Left lung (tissue), 4 donors: ENCODE measurements at regions not wholly inside any gene's neighbourhood (a gene's known extent, or its start where the extent isn't known, plus 50 kb on each side); places are given as distances from the start of the nearest gene placed in this dataset.
"Not testable (repeated sequence)": the region's sequence is repeated elsewhere in the genome, so short reads cannot be mapped to it uniquely, and the experiment has no call there.

ENCODE experiments used
- ATAC-seq: fragments of 200-7000 bp; cut with Tn5 transposase; one replicate; pipeline ENCODE4 v1.9.1; 2020; ENCODE audit warnings: moderate library complexity
- DNase-seq, 4 donors: peaks; one replicate each; pipeline ENCODE4 v3.0.0-alpha.2; 2013 to 2020
- H3K27ac ChIP-seq, 2 donors: fragments of 200-600 bp; sonication (generic) in 1 of 2; one replicate each; pipeline versions ENCODE4 v1.5.0 to v1.8.0; 2020 to 2021
- H3K27me3 ChIP-seq, 2 donors: fragments of 200-600 bp; sonication (generic) in 1 of 2; one replicate each; pipeline versions ENCODE4 v1.5.0 to v1.8.0; 2020 to 2021
- H3K36me3 ChIP-seq, 2 donors: fragments of 200-600 bp; sonication (generic) in 1 of 2; one replicate each; pipeline versions ENCODE4 v1.5.0 to v1.8.0; 2020 to 2021
- H3K4me1 ChIP-seq, 2 donors: fragments of 200-600 bp; one replicate each; pipeline ENCODE4 v1.8.0; 2021
- H3K4me3 ChIP-seq, 2 donors: fragments of 200-600 bp; sonication (generic) in 1 of 2; one replicate each; pipeline versions ENCODE4 v1.5.0 to v1.8.0; 2020 to 2021; ENCODE audit warnings: mild to moderate bottlenecking in 1 of 2
- H3K9me3 ChIP-seq, 2 donors: fragments of 200-600 bp; sonication (generic) in 1 of 2; one replicate each; pipeline versions ENCODE4 v1.5.0 to v1.8.0; 2020 to 2021
- intact Hi-C, 2 donors: fragments of 100-400 bp; cut with DNase I; formaldehyde crosslinking; loops; one replicate each; pipeline versions ENCODE4 v1.11.2 to v1.14.2; 2022
- TF ChIP-seq, protein P1 (sequence below), 2 donors: fragments of 200-600 bp; sonication (generic) in 1 of 2; IDR thresholded peaks; one replicate each; pipeline versions ENCODE4 v1.5.0 to v1.8.0; 2021; ENCODE audit warnings: antibody characterized with exemption in 2 of 2
- donor health status: DM: no; HTN: yes; CAD: no.
- donor health status: DM: no; HTN: no; CAD: no.

DNA sequence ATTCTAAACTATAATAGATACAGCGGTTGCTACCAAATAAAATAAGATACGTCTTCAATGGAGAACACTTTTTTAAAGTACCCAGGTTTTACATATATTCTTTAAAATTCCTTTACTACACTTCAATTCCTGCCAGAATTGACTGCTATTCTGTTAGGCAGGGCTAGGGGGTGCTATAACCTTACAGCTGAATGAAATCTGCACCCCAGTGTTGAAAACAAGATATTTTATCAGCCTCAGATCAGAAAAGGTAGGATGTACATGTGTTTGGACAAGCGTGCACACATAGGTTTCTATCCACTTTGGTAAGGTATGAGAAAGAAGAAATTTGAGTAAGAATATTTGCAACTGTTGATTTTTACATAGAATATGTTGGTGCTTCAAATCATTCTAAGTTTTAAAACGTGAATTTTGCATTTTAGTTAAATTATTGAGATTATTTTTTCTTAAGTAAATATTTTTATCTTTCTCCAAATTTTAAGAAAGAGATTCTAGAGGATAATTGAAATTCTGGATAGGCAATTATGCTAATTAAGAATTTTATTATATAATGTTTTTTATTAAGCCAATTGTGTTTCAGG lies 490.8 kb upstream of the ADGRL4 start:
- no peaks in the 10 kb centered on the region for H3K4me1 ChIP-seq
- H3K4me3 ChIP-seq = no peak overlapping the region
- peak in 2 of 4 donors; percentile 3 to 13 for DNase-seq
- peak; percentile 74 for ATAC-seq
- TF ChIP-seq, protein P1, sequence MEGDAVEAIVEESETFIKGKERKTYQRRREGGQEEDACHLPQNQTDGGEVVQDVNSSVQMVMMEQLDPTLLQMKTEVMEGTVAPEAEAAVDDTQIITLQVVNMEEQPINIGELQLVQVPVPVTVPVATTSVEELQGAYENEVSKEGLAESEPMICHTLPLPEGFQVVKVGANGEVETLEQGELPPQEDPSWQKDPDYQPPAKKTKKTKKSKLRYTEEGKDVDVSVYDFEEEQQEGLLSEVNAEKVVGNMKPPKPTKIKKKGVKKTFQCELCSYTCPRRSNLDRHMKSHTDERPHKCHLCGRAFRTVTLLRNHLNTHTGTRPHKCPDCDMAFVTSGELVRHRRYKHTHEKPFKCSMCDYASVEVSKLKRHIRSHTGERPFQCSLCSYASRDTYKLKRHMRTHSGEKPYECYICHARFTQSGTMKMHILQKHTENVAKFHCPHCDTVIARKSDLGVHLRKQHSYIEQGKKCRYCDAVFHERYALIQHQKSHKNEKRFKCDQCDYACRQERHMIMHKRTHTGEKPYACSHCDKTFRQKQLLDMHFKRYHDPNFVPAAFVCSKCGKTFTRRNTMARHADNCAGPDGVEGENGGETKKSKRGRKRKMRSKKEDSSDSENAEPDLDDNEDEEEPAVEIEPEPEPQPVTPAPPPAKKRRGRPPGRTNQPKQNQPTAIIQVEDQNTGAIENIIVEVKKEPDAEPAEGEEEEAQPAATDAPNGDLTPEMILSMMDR (IDR thresholded peaks at IDR 0.05) = peak; percentile 54 to 67
- no peak overlapping the region for H3K27ac ChIP-seq
- H3K36me3 ChIP-seq = no peaks in the 10 kb centered on the region
- intact Hi-C loops = no loop called here
- no peaks in the 10 kb centered on the region for H3K27me3 ChIP-seq
- no peaks in the 10 kb centered on the region for H3K9me3 ChIP-seq

DNA sequence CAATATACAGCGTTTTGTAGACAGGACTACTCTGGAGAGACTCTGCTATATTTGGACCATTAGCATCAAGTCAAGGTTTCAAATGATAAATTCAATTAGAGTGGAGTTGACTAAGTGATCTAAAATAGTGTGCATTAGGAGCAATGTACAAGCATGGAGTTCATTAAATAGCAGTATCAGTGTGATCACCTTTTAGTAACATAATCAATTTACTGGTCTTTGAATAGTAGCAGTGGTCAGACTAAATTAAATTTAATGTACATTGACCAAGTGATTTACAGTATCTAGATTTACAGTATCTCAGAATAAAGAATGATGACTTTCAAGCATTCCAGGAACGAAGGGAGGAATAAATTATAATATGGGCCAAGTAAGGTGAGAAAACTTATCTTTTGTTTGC lies 489.6 kb upstream of the ADGRL4 start:
- no peaks in the 10 kb centered on the region for H3K4me1 ChIP-seq
- no peaks in the 10 kb centered on the region for H3K27me3 ChIP-seq
- intact Hi-C loops = no loop called here
- H3K9me3 ChIP-seq = no peaks in the 10 kb centered on the region
- DNase-seq (no peak), ATAC-seq (no peak)
- no peaks in the 10 kb centered on the region for H3K36me3 ChIP-seq
- H3K4me3 ChIP-seq = no peak overlapping the region
- H3K27ac ChIP-seq = no peak overlapping the region
- TF ChIP-seq, protein P1 (IDR thresholded peaks at IDR 0.05) = no peak

DNA sequence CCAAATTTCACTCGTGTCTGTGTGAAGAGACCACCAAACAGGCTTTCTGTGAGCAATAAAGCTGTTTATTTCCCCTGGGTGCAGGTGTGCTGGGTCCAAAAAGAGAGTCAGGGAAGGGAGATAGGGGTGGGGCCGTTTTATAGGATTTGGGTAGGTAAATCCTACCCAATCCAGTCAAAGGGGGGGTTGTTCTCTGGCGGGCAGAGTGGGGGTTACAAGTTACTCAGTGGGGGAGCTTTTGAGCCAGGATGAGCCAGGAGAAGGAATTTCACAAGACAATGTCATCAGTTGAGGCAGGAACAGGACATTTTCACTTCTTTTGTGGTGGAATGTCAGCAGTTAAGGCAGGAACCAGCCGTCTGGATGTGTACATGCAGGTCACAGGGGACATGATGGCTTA lies 487.2 kb upstream of the ADGRL4 start:
- H3K36me3 ChIP-seq, H3K4me3 ChIP-seq, ATAC-seq, H3K4me1 ChIP-seq, H3K27me3 ChIP-seq, DNase-seq, H3K27ac ChIP-seq, H3K9me3 ChIP-seq, intact Hi-C loops: not testable (repeated sequence)

DNA sequence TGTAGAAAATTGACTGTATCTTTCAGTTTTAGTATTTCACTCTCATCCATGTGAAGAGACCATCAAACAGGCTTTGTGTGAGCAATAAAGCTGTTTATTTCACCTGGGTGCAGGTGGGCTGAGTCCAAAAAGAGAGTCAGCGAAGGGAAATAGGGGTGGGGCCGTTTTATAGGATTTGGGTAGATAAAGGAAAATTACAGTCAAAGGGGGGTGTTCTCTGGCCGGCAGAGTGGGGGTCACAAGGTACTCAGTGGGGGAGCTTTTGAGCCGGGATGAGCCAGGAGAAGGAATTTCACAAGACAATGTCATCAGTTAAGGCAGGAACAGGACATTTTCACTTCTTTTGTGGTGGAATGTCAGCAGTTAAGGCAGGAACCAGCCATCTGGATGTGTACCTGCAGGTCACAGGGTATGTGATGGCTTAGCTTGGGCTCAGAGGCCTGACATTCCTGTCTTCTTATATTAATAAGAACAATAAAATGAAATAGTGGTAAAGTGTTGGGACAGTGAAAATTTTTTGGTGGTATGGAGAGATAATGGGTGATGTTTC lies 482.1 kb upstream of the ADGRL4 start:
- H3K27me3 ChIP-seq, DNase-seq, H3K27ac ChIP-seq, H3K36me3 ChIP-seq, H3K9me3 ChIP-seq, H3K4me3 ChIP-seq, ATAC-seq, H3K4me1 ChIP-seq, intact Hi-C loops: not testable (repeated sequence)

DNA sequence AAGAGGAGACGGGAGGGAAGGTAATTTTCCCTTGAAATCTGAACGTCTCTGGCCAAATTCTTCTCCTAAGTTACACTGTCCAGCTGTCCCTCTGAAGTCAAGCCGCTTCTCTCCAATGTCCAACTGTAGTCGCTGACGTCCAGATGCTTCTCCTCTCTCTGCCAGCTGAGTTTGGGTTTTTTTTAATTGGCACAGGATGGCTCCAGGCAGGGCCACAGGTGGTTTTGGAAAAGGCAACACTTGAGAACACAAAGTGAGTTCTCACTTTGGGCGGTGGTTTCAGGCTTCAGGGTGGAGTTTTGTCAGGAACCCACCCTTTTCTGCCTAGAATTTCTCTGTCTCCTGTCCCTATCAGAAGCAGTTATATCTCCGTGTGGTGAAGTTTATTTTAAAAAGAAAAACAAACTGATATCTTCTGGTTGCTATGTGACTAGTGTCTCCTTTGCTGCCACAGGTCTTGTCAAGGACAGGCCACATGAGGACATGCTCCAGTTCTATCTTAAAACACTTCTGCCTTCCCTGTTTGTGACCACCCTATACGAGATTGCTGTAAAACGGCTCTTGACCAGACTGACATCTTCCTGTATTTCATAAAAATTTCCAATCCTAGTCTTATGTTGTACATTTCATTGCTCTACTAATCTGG lies 472.3 kb upstream of the ADGRL4 start:
- Histone ChIP-seq H3K27ac (no peak overlapping the region), H3K36me3 (no peaks in the 10 kb centered on the region), H3K4me1 (no peaks in the 10 kb centered on the region), H3K4me3 (no peak overlapping the region), H3K9me3 (peaks cover 0 to 20% of the 10 kb centered on the region in 2 donors), H3K27me3 (no peaks in the 10 kb centered on the region)
- intact Hi-C loops = no loop called here
- no peak for DNase-seq
- no peak for ATAC-seq
- TF ChIP-seq, protein P1 (IDR thresholded peaks at IDR 0.05) = no peak

DNA sequence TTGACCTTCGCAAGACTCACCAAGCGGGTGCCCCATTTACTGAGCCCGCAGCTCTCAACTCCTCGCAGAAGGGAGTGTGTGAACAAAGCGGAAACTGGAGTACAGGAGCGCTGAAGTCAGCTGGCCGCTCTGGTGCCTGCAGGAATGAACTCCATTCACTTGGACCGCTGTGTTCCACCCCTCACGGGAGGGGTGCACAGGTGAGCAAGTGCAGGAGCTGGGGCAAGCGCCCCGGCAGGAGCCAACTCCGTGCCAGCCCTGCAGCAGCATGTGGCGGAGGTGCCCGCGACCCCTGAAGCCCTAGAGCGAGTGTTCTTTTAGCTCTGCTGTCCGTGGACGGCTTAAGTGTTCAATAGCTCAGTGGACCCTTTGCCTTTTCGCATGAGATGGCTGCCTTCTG lies 471.6 kb upstream of the ADGRL4 start:
- intact Hi-C loops = no loop called here
- peaks cover 0 to 20% of the 10 kb centered on the region in 2 donors for H3K9me3 ChIP-seq
- ATAC-seq = no peak
- no peak overlapping the region for H3K4me3 ChIP-seq
- DNase-seq = peak in 1 of 4 donors; percentile 58
- H3K36me3 ChIP-seq = no peaks in the 10 kb centered on the region
- H3K4me1 ChIP-seq = no peaks in the 10 kb centered on the region
- TF ChIP-seq, protein P1 (IDR thresholded peaks at IDR 0.05) = no peak
- no peaks in the 10 kb centered on the region for H3K27me3 ChIP-seq
- no peak overlapping the region for H3K27ac ChIP-seq
